ENCODE measurements at regions not wholly inside any gene's neighbourhood (a gene's known extent, or its start where the extent isn't known, plus 50 kb on each side); places are given as distances from the start of the nearest gene placed in this dataset.

DNA sequence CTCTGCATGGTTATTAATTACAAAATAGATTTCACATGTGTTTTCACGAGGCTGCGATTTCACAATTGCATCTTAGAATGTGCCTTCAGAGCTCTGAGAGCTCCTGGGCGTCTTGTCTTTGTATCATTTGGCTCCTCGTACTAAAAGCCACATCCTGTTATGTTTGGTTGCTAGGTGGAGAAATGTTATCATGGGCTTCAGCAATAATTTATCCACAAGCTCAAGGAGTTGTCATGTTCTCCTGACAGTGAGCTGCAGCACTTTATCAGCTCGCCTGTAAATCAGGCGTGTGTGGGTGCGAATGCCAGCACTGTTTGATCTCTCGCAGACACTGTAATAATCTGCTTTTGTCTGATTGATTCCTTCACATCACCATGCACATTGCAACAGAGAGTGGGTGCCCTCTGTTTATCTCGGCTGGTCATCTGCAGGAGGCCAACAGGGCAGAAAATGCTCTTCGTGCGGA lies 218.6 kb upstream of the ZFP64 start:
- Histone ChIP-seq H3K79me2 (ENCODE audit: control insufficient read depth, insufficient read depth, low read length) (no peaks in the 10 kb centered on the region), H3K27ac (ENCODE audit: insufficient read depth, low read length) (no peak overlapping the region), H3K9ac (ENCODE audit: insufficient read depth, low read length) (no peak overlapping the region), H3K9me3 (ENCODE audit: control insufficient read depth, insufficient read depth, low read depth, low read length) (no peaks in the 10 kb centered on the region), H3K27me3 (ENCODE audit: control insufficient read depth, insufficient read depth, low read length) (no peaks in the 10 kb centered on the region), H3K4me2 (ENCODE audit: extremely low read depth, insufficient read depth, low read length) (no peak overlapping the region), H3K4me3 (replicated peaks in 1 of 4; ENCODE audit: control extremely low read depth in 1 of 4, insufficient read depth in 1 of 4, low read depth in 3 of 4, low read length in 4 of 4) (no peak overlapping the region), H4K20me1 (ENCODE audit: control insufficient read depth, extremely low read depth, insufficient read depth, low read length) (no peaks in the 10 kb centered on the region), H2AFZ (ENCODE audit: low read length) (no peak overlapping the region), H3K4me1 (ENCODE audit: control insufficient read depth, extremely low read depth, insufficient read depth, low read length) (no peaks in the 10 kb centered on the region), H3K36me3 (ENCODE audit: control insufficient read depth, insufficient read depth, low read length) (no peaks in the 10 kb centered on the region)
- peak; percentile 72 to 77 for DNase-seq (ENCODE audit: low read depth in 2 of 2)
- TF ChIP-seq, protein P1, sequence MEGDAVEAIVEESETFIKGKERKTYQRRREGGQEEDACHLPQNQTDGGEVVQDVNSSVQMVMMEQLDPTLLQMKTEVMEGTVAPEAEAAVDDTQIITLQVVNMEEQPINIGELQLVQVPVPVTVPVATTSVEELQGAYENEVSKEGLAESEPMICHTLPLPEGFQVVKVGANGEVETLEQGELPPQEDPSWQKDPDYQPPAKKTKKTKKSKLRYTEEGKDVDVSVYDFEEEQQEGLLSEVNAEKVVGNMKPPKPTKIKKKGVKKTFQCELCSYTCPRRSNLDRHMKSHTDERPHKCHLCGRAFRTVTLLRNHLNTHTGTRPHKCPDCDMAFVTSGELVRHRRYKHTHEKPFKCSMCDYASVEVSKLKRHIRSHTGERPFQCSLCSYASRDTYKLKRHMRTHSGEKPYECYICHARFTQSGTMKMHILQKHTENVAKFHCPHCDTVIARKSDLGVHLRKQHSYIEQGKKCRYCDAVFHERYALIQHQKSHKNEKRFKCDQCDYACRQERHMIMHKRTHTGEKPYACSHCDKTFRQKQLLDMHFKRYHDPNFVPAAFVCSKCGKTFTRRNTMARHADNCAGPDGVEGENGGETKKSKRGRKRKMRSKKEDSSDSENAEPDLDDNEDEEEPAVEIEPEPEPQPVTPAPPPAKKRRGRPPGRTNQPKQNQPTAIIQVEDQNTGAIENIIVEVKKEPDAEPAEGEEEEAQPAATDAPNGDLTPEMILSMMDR (conservative IDR thresholded peaks at IDR 0.05 in 1 of 2, IDR thresholded peaks at IDR 0.05 in 1 of 2; ENCODE audit: low read depth in 1 of 2, low read length in 2 of 2), result no peak

DNA sequence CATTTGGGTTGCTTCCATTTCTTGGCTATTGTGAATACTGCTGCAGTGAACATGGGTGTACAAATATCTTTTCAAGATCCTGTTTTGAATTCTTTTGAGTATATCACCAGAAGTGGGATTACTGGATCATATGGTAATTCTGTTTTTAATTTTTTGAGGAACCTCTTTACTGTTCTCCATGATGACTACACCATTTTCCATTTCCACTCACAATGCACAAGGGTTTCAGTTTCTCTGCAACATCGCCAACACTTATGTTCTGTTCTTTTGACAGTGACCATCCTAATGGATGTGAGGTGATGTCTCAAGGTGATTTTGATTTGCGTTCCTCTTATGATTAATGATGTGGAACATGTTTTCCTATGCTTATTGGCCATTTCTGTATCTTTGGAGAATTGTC lies 214.4 kb upstream of the ZFP64 start:
- Histone ChIP-seq H2AFZ (ENCODE audit: low read length) (no peak overlapping the region), H3K9me3 (ENCODE audit: control insufficient read depth, insufficient read depth, low read depth, low read length) (no peaks in the 10 kb centered on the region), H3K27ac (ENCODE audit: insufficient read depth, low read length) (no peak overlapping the region), H3K4me1 (ENCODE audit: control insufficient read depth, extremely low read depth, insufficient read depth, low read length) (no peaks in the 10 kb centered on the region), H3K9ac (ENCODE audit: insufficient read depth, low read length) (no peak overlapping the region), H3K79me2 (ENCODE audit: control insufficient read depth, insufficient read depth, low read length) (no peaks in the 10 kb centered on the region), H3K36me3 (ENCODE audit: control insufficient read depth, insufficient read depth, low read length) (no peaks in the 10 kb centered on the region), H4K20me1 (ENCODE audit: control insufficient read depth, extremely low read depth, insufficient read depth, low read length) (no peaks in the 10 kb centered on the region), H3K4me2 (ENCODE audit: extremely low read depth, insufficient read depth, low read length) (no peak overlapping the region), H3K4me3 (replicated peaks in 1 of 4; ENCODE audit: control extremely low read depth in 1 of 4, insufficient read depth in 1 of 4, low read depth in 3 of 4, low read length in 4 of 4) (no peak overlapping the region), H3K27me3 (ENCODE audit: control insufficient read depth, insufficient read depth, low read length) (no peaks in the 10 kb centered on the region)
- TF ChIP-seq EZH2 (IDR thresholded peaks at IDR 0.05; ENCODE audit: low read length, missing control alignments), result no peak
- TF ChIP-seq, protein P1 (conservative IDR thresholded peaks at IDR 0.05 in 1 of 2, IDR thresholded peaks at IDR 0.05 in 1 of 2; ENCODE audit: low read depth in 1 of 2, low read length in 2 of 2), result no peak
- DNase-seq (ENCODE audit: low read depth in 2 of 2), result no peak

DNA sequence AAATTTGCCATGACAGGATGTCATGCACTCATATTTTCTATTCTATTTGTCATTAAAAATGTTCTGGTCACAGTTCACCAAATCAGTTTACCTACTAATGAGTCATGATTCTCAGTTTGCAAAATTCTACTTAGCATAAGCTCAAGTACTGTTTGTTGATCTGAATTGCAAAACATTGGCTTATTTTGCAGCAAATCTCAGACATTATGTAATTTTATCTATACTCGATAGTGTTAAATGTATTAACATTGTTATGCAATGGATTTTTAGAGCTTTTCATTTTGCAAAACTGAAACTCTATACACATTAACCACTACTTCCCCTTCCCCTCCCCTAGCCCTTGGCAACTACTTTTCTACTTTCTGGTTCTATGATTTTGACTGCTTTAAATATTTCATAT lies 213.8 kb upstream of the ZFP64 start:
- Histone ChIP-seq H3K27me3 (ENCODE audit: control insufficient read depth, insufficient read depth, low read length) (no peaks in the 10 kb centered on the region), H3K4me1 (ENCODE audit: control insufficient read depth, extremely low read depth, insufficient read depth, low read length) (no peaks in the 10 kb centered on the region), H3K79me2 (ENCODE audit: control insufficient read depth, insufficient read depth, low read length) (no peaks in the 10 kb centered on the region), H3K9me3 (ENCODE audit: control insufficient read depth, insufficient read depth, low read depth, low read length) (no peaks in the 10 kb centered on the region), H4K20me1 (ENCODE audit: control insufficient read depth, extremely low read depth, insufficient read depth, low read length) (no peaks in the 10 kb centered on the region), H3K36me3 (ENCODE audit: control insufficient read depth, insufficient read depth, low read length) (no peaks in the 10 kb centered on the region), H2AFZ (ENCODE audit: low read length) (no peak overlapping the region), H3K4me2 (ENCODE audit: extremely low read depth, insufficient read depth, low read length) (no peak overlapping the region), H3K9ac (ENCODE audit: insufficient read depth, low read length) (no peak overlapping the region), H3K27ac (ENCODE audit: insufficient read depth, low read length) (no peak overlapping the region), H3K4me3 (replicated peaks in 1 of 4; ENCODE audit: control extremely low read depth in 1 of 4, insufficient read depth in 1 of 4, low read depth in 3 of 4, low read length in 4 of 4) (no peak overlapping the region)
- TF ChIP-seq, protein P1 (conservative IDR thresholded peaks at IDR 0.05 in 1 of 2, IDR thresholded peaks at IDR 0.05 in 1 of 2; ENCODE audit: low read depth in 1 of 2, low read length in 2 of 2), result no peak
- no peak for TF ChIP-seq EZH2 (IDR thresholded peaks at IDR 0.05; ENCODE audit: low read length, missing control alignments)
- peak in 1 of 2 donors; percentile 16 for DNase-seq (ENCODE audit: low read depth in 2 of 2)
